ENCODE measurements at regions not wholly inside any gene's neighbourhood (a gene's known extent, or its start where the extent isn't known, plus 50 kb on each side); places are given as distances from the start of the nearest gene placed in this dataset.

DNA sequence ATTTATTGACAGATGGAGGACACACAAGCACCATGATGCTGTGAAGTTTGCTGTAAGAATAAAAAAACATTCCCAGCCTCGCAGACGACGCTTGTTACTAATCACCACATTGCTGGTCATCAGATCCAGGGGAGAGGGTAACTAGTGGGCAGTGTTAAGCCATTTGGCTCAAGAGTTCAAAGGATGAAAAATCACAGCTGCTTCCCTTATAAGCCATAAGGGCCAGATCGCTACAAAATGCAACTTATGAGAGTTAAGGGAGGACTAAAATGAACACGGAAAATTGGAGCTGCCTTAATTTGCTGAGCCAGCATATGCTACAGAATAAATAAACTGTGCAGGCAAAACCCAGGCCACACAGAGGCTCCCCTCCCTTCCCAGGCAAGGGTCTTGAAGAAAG lies 522.6 kb downstream of the TDRD15 start:
- Histone ChIP-seq H3K4me3 (ENCODE audit: low read length) (no peak overlapping the region), H3K9me3 (replicated peaks; ENCODE audit: low read length) (peaks cover 2% of the 10 kb centered on the region), H3K9ac (ENCODE audit: low read depth, low read length) (no peak overlapping the region), H3K4me2 (ENCODE audit: low read length) (no peak overlapping the region), H3K4me1 (ENCODE audit: control insufficient read depth, insufficient read depth, low read length) (no peaks in the 10 kb centered on the region), H3K36me3 (ENCODE audit: insufficient read depth, low read length) (no peaks in the 10 kb centered on the region), H3K27me3 (ENCODE audit: control insufficient read depth, insufficient read depth, low read length) (no peaks in the 10 kb centered on the region)

DNA sequence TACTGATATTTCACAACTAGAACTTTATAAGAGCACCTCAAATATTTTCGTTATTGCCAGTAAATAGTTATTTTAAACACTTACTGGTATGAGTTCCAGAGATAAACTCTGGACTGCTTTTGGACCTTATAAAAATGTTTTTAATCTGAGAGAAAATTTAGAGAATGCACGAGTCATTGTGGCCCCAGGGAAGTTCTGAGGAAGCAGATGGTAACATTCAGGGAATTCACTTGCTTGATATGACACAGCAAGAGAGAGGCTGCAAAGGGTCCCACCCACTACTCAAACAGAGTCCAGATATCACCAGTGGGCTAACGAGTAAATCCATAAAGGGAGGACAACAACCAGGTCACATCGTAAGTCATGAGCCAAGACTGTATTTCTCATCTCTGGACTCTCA lies 526.8 kb downstream of the TDRD15 start:
- no peak overlapping the region for H3K4me3 ChIP-seq (ENCODE audit: low read length)
- no peak overlapping the region for H3K9ac ChIP-seq (ENCODE audit: low read depth, low read length)
- H3K36me3 ChIP-seq (ENCODE audit: insufficient read depth, low read length): no peaks in the 10 kb centered on the region
- no peaks in the 10 kb centered on the region for H3K4me1 ChIP-seq (ENCODE audit: control insufficient read depth, insufficient read depth, low read length)
- no peaks in the 10 kb centered on the region for H3K27me3 ChIP-seq (ENCODE audit: control insufficient read depth, insufficient read depth, low read length)
- peaks cover 2% of the 10 kb centered on the region for H3K9me3 ChIP-seq (replicated peaks; ENCODE audit: low read length)
- H3K4me2 ChIP-seq (ENCODE audit: low read length): no peak overlapping the region

DNA sequence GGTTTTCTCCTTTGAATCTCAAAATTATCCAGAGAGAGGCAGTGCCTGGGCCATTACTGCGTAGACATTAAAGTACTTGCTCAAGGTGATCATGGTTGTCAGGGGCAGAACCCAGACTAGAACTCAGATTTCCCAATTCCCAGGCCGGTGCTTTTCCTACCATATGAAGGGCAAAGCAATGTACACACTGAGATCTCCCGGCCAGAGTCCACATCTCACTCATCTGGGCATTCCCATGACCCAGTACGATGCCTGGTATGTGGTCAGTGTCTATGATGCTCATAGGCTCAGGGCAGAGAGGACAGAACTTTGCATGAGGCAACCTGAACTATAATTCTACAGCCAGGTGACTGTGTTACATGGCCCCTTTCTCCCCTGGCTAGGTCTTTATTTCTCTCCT lies 531.4 kb downstream of the TDRD15 start:
- H3K9me3 ChIP-seq (replicated peaks; ENCODE audit: low read length): peaks cover 3% of the 10 kb centered on the region
- H3K4me2 ChIP-seq (ENCODE audit: low read length): no peak overlapping the region
- no peak overlapping the region for H3K9ac ChIP-seq (ENCODE audit: low read depth, low read length)
- no peaks in the 10 kb centered on the region for H3K27me3 ChIP-seq (ENCODE audit: control insufficient read depth, insufficient read depth, low read length)
- no peak overlapping the region for H3K4me3 ChIP-seq (ENCODE audit: low read length)
- H3K36me3 ChIP-seq (ENCODE audit: insufficient read depth, low read length): no peaks in the 10 kb centered on the region
- H3K4me1 ChIP-seq (ENCODE audit: control insufficient read depth, insufficient read depth, low read length): no peaks in the 10 kb centered on the region

- Histone ChIP-seq H3K9me3 (replicated peaks; ENCODE audit: low read length) (peaks cover 3% of the 10 kb centered on the region), H3K9ac (ENCODE audit: low read depth, low read length) (no peak overlapping the region), H3K4me3 (ENCODE audit: low read length) (no peak overlapping the region), H3K4me2 (ENCODE audit: low read length) (no peak overlapping the region), H3K27me3 (ENCODE audit: control insufficient read depth, insufficient read depth, low read length) (no peaks in the 10 kb centered on the region), H3K36me3 (ENCODE audit: insufficient read depth, low read length) (no peaks in the 10 kb centered on the region), H3K4me1 (ENCODE audit: control insufficient read depth, insufficient read depth, low read length) (no peaks in the 10 kb centered on the region)
These were observed 532.7 kb downstream of the TDRD15 start for GRCh38 chr2:21656330-21657075.

GRCh38 chr2:21657445-21657844 lies 533.7 kb downstream of the TDRD15 start:
- no peak overlapping the region for H3K9ac ChIP-seq (ENCODE audit: low read depth, low read length)
- H3K27me3 ChIP-seq (ENCODE audit: control insufficient read depth, insufficient read depth, low read length): no peaks in the 10 kb centered on the region
- H3K4me2 ChIP-seq (ENCODE audit: low read length): no peak overlapping the region
- no peak overlapping the region for H3K4me3 ChIP-seq (ENCODE audit: low read length)
- peaks cover 3% of the 10 kb centered on the region for H3K9me3 ChIP-seq (replicated peaks; ENCODE audit: low read length)
- H3K36me3 ChIP-seq (ENCODE audit: insufficient read depth, low read length): no peaks in the 10 kb centered on the region
- no peaks in the 10 kb centered on the region for H3K4me1 ChIP-seq (ENCODE audit: control insufficient read depth, insufficient read depth, low read length)

DNA sequence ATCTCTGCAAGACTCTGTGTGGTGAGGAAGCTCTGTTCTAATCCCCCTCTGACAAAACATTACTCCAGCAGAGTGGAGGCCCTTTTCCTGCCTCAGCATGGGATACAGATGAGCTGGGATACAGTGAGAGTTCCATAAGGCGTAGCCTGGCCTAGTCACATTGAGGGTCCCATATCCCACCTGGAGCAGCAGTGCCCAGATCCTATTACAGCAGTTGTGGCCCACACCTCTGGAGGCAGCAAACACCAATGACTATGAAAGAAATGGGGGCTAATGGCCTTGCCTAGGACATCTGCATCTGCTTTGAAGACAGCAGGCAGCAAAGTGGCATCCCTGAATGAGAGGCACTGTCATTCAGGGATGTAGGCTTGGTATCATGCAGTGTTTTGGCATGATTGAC lies 534.5 kb downstream of the TDRD15 start:
- no peaks in the 10 kb centered on the region for H3K36me3 ChIP-seq (ENCODE audit: insufficient read depth, low read length)
- no peak overlapping the region for H3K4me3 ChIP-seq (ENCODE audit: low read length)
- no peaks in the 10 kb centered on the region for H3K27me3 ChIP-seq (ENCODE audit: control insufficient read depth, insufficient read depth, low read length)
- H3K4me2 ChIP-seq (ENCODE audit: low read length): no peak overlapping the region
- H3K4me1 ChIP-seq (ENCODE audit: control insufficient read depth, insufficient read depth, low read length): no peaks in the 10 kb centered on the region
- H3K9me3 ChIP-seq (replicated peaks; ENCODE audit: low read length): peaks cover 3% of the 10 kb centered on the region
- no peak overlapping the region for H3K9ac ChIP-seq (ENCODE audit: low read depth, low read length)

DNA sequence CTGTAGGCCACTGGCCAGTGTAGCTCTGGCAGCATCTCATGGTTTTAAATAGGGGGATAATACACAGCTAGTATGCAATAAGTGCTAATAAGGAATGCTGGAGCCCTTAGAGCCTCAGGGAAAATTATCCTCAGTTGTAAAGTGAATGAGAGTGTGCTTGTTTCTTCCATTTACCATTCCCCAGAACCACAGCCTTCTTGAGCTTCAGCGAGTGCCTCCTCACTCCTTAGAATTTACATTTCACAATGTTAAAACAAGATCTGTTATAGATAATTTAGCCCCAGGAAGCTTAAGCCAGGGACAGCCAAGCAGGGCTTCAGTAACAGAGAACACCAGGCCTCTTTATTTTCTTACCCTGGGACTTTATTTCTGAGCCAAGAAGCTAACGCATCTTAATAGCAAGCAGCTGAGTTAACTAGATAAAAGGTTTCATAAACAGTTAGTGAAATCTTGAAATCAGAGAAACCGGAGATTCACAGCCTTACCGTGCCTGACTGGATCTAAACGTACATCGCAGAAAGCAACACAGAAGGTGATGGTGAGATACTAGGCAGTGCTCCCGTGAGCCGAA lies 535.2 kb downstream of the TDRD15 start:
- H3K36me3 ChIP-seq (ENCODE audit: insufficient read depth, low read length): no peaks in the 10 kb centered on the region
- no peak overlapping the region for H3K9ac ChIP-seq (ENCODE audit: low read depth, low read length)

GRCh38 chr2:21664083-21664482 lies 540.3 kb downstream of the TDRD15 start:
- Histone ChIP-seq H3K4me3 (ENCODE audit: low read length) (no peak overlapping the region), H3K36me3 (ENCODE audit: insufficient read depth, low read length) (no peaks in the 10 kb centered on the region), H3K27me3 (ENCODE audit: control insufficient read depth, insufficient read depth, low read length) (no peaks in the 10 kb centered on the region), H3K4me2 (ENCODE audit: low read length) (no peak overlapping the region), H3K4me1 (ENCODE audit: control insufficient read depth, insufficient read depth, low read length) (no peaks in the 10 kb centered on the region), H3K9ac (ENCODE audit: low read depth, low read length) (no peak overlapping the region), H3K9me3 (replicated peaks; ENCODE audit: low read length) (no peaks in the 10 kb centered on the region)

More for the DNA sequence above, 535.2 kb downstream of the TDRD15 start:
- Histone ChIP-seq H3K4me1 (ENCODE audit: control insufficient read depth, insufficient read depth, low read length) (no peaks in the 10 kb centered on the region), H3K9me3 (replicated peaks; ENCODE audit: low read length) (peaks cover 3% of the 10 kb centered on the region), H3K27me3 (ENCODE audit: control insufficient read depth, insufficient read depth, low read length) (no peaks in the 10 kb centered on the region), H3K4me2 (ENCODE audit: low read length) (no peak overlapping the region), H3K4me3 (ENCODE audit: low read length) (no peak overlapping the region)

GRCh38 chr2:21667638-21668037 lies 543.9 kb downstream of the TDRD15 start:
- H3K36me3 ChIP-seq (ENCODE audit: insufficient read depth, low read length): no peaks in the 10 kb centered on the region
- no peak overlapping the region for H3K4me3 ChIP-seq (ENCODE audit: low read length)
- no peaks in the 10 kb centered on the region for H3K4me1 ChIP-seq (ENCODE audit: control insufficient read depth, insufficient read depth, low read length)
- H3K9me3 ChIP-seq (replicated peaks; ENCODE audit: low read length): no peaks in the 10 kb centered on the region
- H3K4me2 ChIP-seq (ENCODE audit: low read length): no peak overlapping the region
- H3K27me3 ChIP-seq (ENCODE audit: control insufficient read depth, insufficient read depth, low read length): no peaks in the 10 kb centered on the region
- H3K9ac ChIP-seq (ENCODE audit: low read depth, low read length): no peak overlapping the region

- no peaks in the 10 kb centered on the region for H3K36me3 ChIP-seq (ENCODE audit: insufficient read depth, low read length)
These were observed 544.4 kb downstream of the TDRD15 start for GRCh38 chr2:21668078-21668710.

GRCh38 chr2:21676041-21676440 lies 552.3 kb downstream of the TDRD15 start:
- Histone ChIP-seq H3K9ac (ENCODE audit: low read depth, low read length) (no peak overlapping the region), H3K4me2 (ENCODE audit: low read length) (no peak overlapping the region), H3K4me1 (ENCODE audit: control insufficient read depth, insufficient read depth, low read length) (no peaks in the 10 kb centered on the region), H3K9me3 (replicated peaks; ENCODE audit: low read length) (no peaks in the 10 kb centered on the region), H3K36me3 (ENCODE audit: insufficient read depth, low read length) (no peaks in the 10 kb centered on the region), H3K4me3 (ENCODE audit: low read length) (no peak overlapping the region), H3K27me3 (ENCODE audit: control insufficient read depth, insufficient read depth, low read length) (no peaks in the 10 kb centered on the region)

More at GRCh38 chr2:21668078-21668710, 544.4 kb downstream of the TDRD15 start:
- Histone ChIP-seq H3K9me3 (replicated peaks; ENCODE audit: low read length) (no peaks in the 10 kb centered on the region), H3K27me3 (ENCODE audit: control insufficient read depth, insufficient read depth, low read length) (no peaks in the 10 kb centered on the region), H3K4me1 (ENCODE audit: control insufficient read depth, insufficient read depth, low read length) (no peaks in the 10 kb centered on the region), H3K9ac (ENCODE audit: low read depth, low read length) (no peak overlapping the region), H3K4me2 (ENCODE audit: low read length) (no peak overlapping the region), H3K4me3 (ENCODE audit: low read length) (no peak overlapping the region)

- Histone ChIP-seq H3K4me3 (ENCODE audit: low read length) (no peak overlapping the region), H3K4me2 (ENCODE audit: low read length) (no peak overlapping the region), H3K9me3 (replicated peaks; ENCODE audit: low read length) (no peaks in the 10 kb centered on the region), H3K27me3 (ENCODE audit: control insufficient read depth, insufficient read depth, low read length) (no peaks in the 10 kb centered on the region), H3K9ac (ENCODE audit: low read depth, low read length) (no peak overlapping the region), H3K4me1 (ENCODE audit: control insufficient read depth, insufficient read depth, low read length) (no peaks in the 10 kb centered on the region), H3K36me3 (ENCODE audit: insufficient read depth, low read length) (no peaks in the 10 kb centered on the region)
These were observed 552.9 kb downstream of the TDRD15 start for GRCh38 chr2:21676676-21677075.

Data from skeletal muscle satellite cell (primary cell).